ENCODE measurements at regions not wholly inside any gene's neighbourhood (a gene's known extent, or its start where the extent isn't known, plus 50 kb on each side); places are given as distances from the start of the nearest gene placed in this dataset.

DNA sequence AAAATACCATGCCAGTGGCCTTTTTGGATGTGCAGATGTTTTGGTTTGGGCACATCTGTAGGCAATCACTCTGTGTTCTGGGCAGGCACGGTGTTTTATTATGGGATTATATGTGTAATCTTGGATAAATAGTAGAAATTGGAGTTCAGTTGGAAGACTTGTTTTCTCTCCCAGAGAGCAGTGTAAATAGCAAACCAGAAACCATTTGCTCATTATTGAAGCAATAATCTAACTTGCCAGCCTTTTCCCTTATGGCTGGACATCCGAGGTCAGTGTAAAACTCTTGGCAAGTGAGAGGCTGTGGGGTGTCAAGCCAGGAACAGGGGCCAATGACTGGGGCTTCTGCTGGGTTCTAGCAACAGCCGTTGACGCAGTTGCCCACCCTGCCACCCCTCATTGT is 69.9 kb downstream of the IRX3 start:
- Mint-ChIP-seq H3K4me3 (no peak overlapping the region), H3K9me3 (no peaks in the 10 kb centered on the region), H3K4me1 (no peaks in the 10 kb centered on the region), H3K27ac (ENCODE audit: unreplicated experiment) (no peak overlapping the region), H3K27me3 (ENCODE audit: low read depth) (peaks cover 6% of the 10 kb centered on the region), H3K36me3 (ENCODE audit: low read depth) (no peaks in the 10 kb centered on the region)
- DNase-seq (ENCODE audit: low read depth, low spot score) = no peak
- TF ChIP-seq, protein P1, sequence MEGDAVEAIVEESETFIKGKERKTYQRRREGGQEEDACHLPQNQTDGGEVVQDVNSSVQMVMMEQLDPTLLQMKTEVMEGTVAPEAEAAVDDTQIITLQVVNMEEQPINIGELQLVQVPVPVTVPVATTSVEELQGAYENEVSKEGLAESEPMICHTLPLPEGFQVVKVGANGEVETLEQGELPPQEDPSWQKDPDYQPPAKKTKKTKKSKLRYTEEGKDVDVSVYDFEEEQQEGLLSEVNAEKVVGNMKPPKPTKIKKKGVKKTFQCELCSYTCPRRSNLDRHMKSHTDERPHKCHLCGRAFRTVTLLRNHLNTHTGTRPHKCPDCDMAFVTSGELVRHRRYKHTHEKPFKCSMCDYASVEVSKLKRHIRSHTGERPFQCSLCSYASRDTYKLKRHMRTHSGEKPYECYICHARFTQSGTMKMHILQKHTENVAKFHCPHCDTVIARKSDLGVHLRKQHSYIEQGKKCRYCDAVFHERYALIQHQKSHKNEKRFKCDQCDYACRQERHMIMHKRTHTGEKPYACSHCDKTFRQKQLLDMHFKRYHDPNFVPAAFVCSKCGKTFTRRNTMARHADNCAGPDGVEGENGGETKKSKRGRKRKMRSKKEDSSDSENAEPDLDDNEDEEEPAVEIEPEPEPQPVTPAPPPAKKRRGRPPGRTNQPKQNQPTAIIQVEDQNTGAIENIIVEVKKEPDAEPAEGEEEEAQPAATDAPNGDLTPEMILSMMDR (conservative IDR thresholded peaks at IDR 0.05) = no peak

DNA sequence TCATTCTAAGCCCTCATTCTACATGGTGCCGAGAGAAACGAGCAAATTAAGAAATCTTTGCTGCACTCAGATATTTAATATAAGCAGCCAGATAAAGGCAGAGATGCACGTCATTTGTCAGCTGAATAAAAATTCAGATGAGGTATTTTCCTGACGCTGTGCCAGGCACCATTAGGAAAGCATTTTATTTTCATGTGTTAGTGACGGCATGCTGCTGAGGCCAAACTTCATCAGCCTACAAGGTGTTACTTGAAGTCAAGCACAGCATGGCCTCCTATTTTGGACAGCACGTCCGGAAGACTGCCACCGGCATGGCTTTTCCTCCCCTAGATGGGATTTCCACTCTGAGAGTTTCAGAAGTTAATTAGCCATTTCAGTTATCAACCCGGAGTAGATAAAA is 70.3 kb downstream of the IRX3 start:
- peaks cover 7% of the 10 kb centered on the region for H3K27me3 Mint-ChIP-seq (ENCODE audit: low read depth)
- TF ChIP-seq, protein P1 (conservative IDR thresholded peaks at IDR 0.05) = no peak
- H3K9me3 Mint-ChIP-seq = no peaks in the 10 kb centered on the region
- no peak overlapping the region for H3K4me3 Mint-ChIP-seq
- no peaks in the 10 kb centered on the region for H3K36me3 Mint-ChIP-seq (ENCODE audit: low read depth)
- no peak overlapping the region for H3K27ac Mint-ChIP-seq (ENCODE audit: unreplicated experiment)
- no peak for DNase-seq (ENCODE audit: low read depth, low spot score)
- H3K4me1 Mint-ChIP-seq = no peaks in the 10 kb centered on the region

DNA sequence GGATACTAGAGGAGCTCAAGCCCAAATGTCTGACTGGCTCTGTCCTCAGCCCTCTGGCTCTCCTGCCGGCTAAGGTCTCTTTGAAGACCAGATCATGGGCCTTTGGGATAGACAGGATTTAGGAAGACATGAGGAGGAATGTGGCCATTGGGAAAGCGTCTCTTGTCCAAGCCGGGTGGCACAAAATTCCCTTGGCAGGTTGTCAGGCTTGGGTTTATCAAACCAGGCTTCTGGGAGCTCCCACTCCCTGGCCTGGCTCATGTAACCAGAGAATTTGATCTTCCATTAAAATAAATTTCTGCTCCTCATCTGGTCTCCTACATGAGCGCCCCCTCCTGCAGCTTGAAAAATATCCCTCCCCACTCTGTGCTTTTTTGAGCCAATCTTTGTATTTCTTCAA is 71.1 kb downstream of the IRX3 start:
- Mint-ChIP-seq H3K36me3 (ENCODE audit: low read depth) (no peaks in the 10 kb centered on the region), H3K9me3 (no peaks in the 10 kb centered on the region), H3K4me1 (no peaks in the 10 kb centered on the region), H3K27ac (ENCODE audit: unreplicated experiment) (no peak overlapping the region), H3K27me3 (ENCODE audit: low read depth) (peaks cover 14% of the 10 kb centered on the region), H3K4me3 (no peak overlapping the region)
- DNase-seq (ENCODE audit: low read depth, low spot score) = no peak
- TF ChIP-seq, protein P1 (conservative IDR thresholded peaks at IDR 0.05) = no peak

DNA sequence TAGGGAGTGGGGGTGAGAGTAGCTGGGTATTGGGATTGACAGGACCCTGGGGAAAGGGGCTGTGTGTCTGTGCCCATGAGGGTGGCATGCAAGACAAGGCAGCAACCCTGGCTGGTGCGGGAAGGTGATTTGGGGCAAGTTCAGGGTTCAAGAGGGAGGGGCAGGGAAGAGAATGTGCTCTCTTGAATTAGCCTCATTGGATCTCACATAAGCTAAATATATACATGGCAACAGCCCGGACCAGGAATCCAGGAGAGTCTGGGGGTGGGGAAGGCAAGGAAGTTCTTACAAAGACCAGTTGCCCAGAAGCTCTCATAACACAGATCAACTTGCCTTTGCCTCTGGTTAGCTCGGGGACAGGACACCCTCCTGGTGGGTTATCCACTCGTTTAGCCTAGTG is 73.3 kb downstream of the IRX3 start:
- Mint-ChIP-seq H3K9me3 (no peaks in the 10 kb centered on the region), H3K27ac (ENCODE audit: unreplicated experiment) (no peak overlapping the region), H3K4me3 (no peak overlapping the region), H3K4me1 (no peaks in the 10 kb centered on the region), H3K27me3 (ENCODE audit: low read depth) (peaks cover 14% of the 10 kb centered on the region), H3K36me3 (ENCODE audit: low read depth) (no peaks in the 10 kb centered on the region)
- no peak for DNase-seq (ENCODE audit: low read depth, low spot score)
- TF ChIP-seq, protein P1 (conservative IDR thresholded peaks at IDR 0.05) = no peak

DNA sequence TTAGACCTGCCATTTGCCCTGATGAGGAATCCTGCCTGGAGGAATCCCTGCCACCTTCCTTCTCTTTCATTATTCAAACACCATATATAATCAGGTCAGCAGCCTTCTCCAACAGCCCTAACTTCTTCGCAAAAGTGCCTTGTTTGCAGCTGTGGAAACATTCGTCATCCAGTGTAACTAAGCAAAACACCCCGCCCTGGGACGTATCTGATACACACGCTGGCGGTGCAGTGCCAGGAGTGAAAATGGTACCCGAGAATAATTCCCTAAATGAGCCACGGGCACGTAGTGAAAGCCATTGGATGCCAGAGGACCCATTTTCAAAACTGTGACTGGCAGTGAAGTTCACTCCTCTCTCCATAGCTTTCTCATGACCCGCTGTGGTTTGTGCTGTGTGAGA is 73.7 kb downstream of the IRX3 start:
- no peaks in the 10 kb centered on the region for H3K9me3 Mint-ChIP-seq
- H3K27ac Mint-ChIP-seq (ENCODE audit: unreplicated experiment) = no peak overlapping the region

More for the DNA sequence above, 73.7 kb downstream of the IRX3 start:
- no peak for DNase-seq (ENCODE audit: low read depth, low spot score)
- H3K27me3 Mint-ChIP-seq (ENCODE audit: low read depth) = peaks cover 14% of the 10 kb centered on the region
- TF ChIP-seq, protein P1 (conservative IDR thresholded peaks at IDR 0.05) = no peak
- H3K4me1 Mint-ChIP-seq = no peaks in the 10 kb centered on the region
- no peaks in the 10 kb centered on the region for H3K36me3 Mint-ChIP-seq (ENCODE audit: low read depth)
- H3K4me3 Mint-ChIP-seq = no peak overlapping the region
